Naive thymus-derived CD4-positive, alpha-beta T cell (primary cell): ENCODE measurements at regions not wholly inside any gene's neighbourhood (a gene's known extent, or its start where the extent isn't known, plus 50 kb on each side); places are given as distances from the start of the nearest gene placed in this dataset.
"Not testable (repeated sequence)": the region's sequence is repeated elsewhere in the genome, so short reads cannot be mapped to it uniquely, and the experiment has no call there.

Experiments
- ATAC-seq: fragments of 150-1000 bp; cut with Tn5 transposase; 2 replicates; pipeline ENCODE4 v1.10.0; 2021; ENCODE audit warnings: mild to moderate bottlenecking, moderate library complexity
- CTCF ChIA-PET: fragments of 350-600 bp; sonication (Branson Sonifier 250); formaldehyde crosslinking; loops from one replicate; lab custom pipeline; 2021; ENCODE audit warnings: antibody characterized with exemption; lab: Charles Lee
- POLR2A ChIA-PET: fragments of 350-600 bp; sonication (Branson Sonifier 250); formaldehyde crosslinking; loops from one replicate; lab custom pipeline; 2021; ENCODE audit warnings: antibody characterized with exemption, inconsistent platforms; lab: Charles Lee
- DNase-seq, 9 donors: peaks; one replicate each; pipeline versions ENCODE4 v3.0.0 to v3.0.0-alpha.2; 2020 to 2022; ENCODE audit warnings: mixed read lengths in 1 of 9
- H3K27ac ChIP-seq: one replicate; pipeline ENCODE4 v1.7.0; 2013; ENCODE audit warnings: mild to moderate bottlenecking, low read depth, low read length, moderate library complexity
- H3K27me3 ChIP-seq, 2 donors: one replicate each; pipeline ENCODE4 v1.7.0; 2013; ENCODE audit warnings: low read length in 2 of 2, mild to moderate bottlenecking in 2 of 2, moderate library complexity in 2 of 2; ENCODE audit not compliant: control insufficient read depth in 2 of 2, insufficient read depth in 2 of 2
- H3K36me3 ChIP-seq, 3 experiments: 1 replicate in 2 of 3; 2 replicates in 1 of 3; pipeline ENCODE4 v1.7.0; 2013; ENCODE audit warnings: low read length in 3 of 3, mild to moderate bottlenecking in 3 of 3, moderate library complexity in 1 of 3; ENCODE audit not compliant: insufficient read depth in 3 of 3, control insufficient read depth in 2 of 3
- H3K4me1 ChIP-seq, 2 donors: one replicate each; pipeline ENCODE4 v1.7.0; 2013; ENCODE audit warnings: low read length in 2 of 2, mild to moderate bottlenecking in 2 of 2, moderate library complexity in 1 of 2; ENCODE audit not compliant: control insufficient read depth in 2 of 2, insufficient read depth in 2 of 2
- H3K4me3 ChIP-seq: 2 replicates; pipeline ENCODE4 v1.7.0; 2013; ENCODE audit warnings: mild to moderate bottlenecking, low read length
- H3K9me3 ChIP-seq, 3 experiments: 1 replicate in 2 of 3; 2 replicates in 1 of 3; pipeline ENCODE4 v1.7.0; 2013; ENCODE audit warnings: low read length in 3 of 3; ENCODE audit not compliant: control insufficient read depth in 2 of 3
- H3K27ac Mint-ChIP-seq, 9 donors: one replicate each; pipeline ENCODE4 v1.8.0; 2020 to 2022; ENCODE audit warnings: mixed read lengths in 9 of 9, mild to moderate bottlenecking in 8 of 9, moderate library complexity in 5 of 9, inconsistent platforms in 2 of 9
- H3K27me3 Mint-ChIP-seq, 5 donors: one replicate each; pipeline ENCODE4 v1.8.0; 2021 to 2022; ENCODE audit warnings: mixed read lengths in 5 of 5, mild to moderate bottlenecking in 1 of 5
- H3K36me3 Mint-ChIP-seq, 5 donors: one replicate each; pipeline ENCODE4 v1.8.0; 2020 to 2022; ENCODE audit warnings: mixed read lengths in 5 of 5, mild to moderate bottlenecking in 3 of 5, inconsistent platforms in 1 of 5
- H3K4me1 Mint-ChIP-seq, 7 donors: one replicate each; pipeline ENCODE4 v1.8.0; 2020 to 2022; ENCODE audit warnings: mixed read lengths in 7 of 7, mild to moderate bottlenecking in 3 of 7, inconsistent platforms in 1 of 7
- H3K4me3 Mint-ChIP-seq, 10 donors: one replicate each; pipeline ENCODE4 v1.8.0; 2020 to 2022; ENCODE audit warnings: mild to moderate bottlenecking in 10 of 10, mixed read lengths in 10 of 10, moderate library complexity in 6 of 10, inconsistent platforms in 2 of 10
- H3K9me3 Mint-ChIP-seq, 11 donors: one replicate each; pipeline ENCODE4 v1.8.0; 2020 to 2022; ENCODE audit warnings: mixed read lengths in 11 of 11, mild to moderate bottlenecking in 4 of 11, inconsistent platforms in 1 of 11, moderate library complexity in 1 of 11
- intact Hi-C, 2 donors: fragments of 100-400 bp; cut with micrococcal nuclease; formaldehyde crosslinking; loops; one replicate each; pipeline ENCODE4 v1.15.1; 2023

DNA sequence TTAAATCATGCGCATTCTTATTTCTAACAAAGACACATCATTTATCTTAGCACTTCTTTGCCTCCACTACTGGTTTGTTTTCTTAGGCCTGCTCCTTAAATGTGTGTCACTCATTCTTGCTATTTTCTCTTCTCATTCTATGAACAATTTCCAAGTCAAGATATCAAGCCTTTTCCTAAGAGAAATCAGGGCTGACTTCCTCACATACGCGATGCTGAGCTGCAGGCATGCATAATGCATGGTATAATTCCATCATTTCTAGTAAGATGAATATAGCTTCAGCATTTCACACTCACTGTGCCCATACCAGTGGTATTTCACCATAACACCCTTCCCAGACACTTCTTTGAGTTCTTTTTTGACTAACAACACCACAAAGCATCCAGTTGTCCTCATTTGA, 838.9 kb upstream of the DDX18 start:
- no peaks in the 10 kb centered on the region for H3K36me3 Mint-ChIP-seq
- intact Hi-C loops, result no loop called here
- ChIA-PET POLR2A (no interaction called here), CTCF (no interaction called here)
- peaks cover 1 to 28% (median 17%) of the 10 kb centered on the region in 11 donors for H3K9me3 Mint-ChIP-seq
- no peaks in the 10 kb centered on the region for H3K4me1 Mint-ChIP-seq
- no peak for ATAC-seq
- no peak for DNase-seq
- H3K36me3 ChIP-seq, result no peaks in the 10 kb centered on the region
- H3K4me1 ChIP-seq, result no peaks in the 10 kb centered on the region
- H3K27me3 ChIP-seq, result no peaks in the 10 kb centered on the region
- H3K4me3 Mint-ChIP-seq, result no peak overlapping the region
- H3K27me3 Mint-ChIP-seq, result no peaks in the 10 kb centered on the region
- H3K9me3 ChIP-seq, result no peaks in the 10 kb centered on the region
- H3K27ac ChIP-seq, result no peak overlapping the region
- no peak overlapping the region for H3K4me3 ChIP-seq
- no peak overlapping the region for H3K27ac Mint-ChIP-seq

DNA sequence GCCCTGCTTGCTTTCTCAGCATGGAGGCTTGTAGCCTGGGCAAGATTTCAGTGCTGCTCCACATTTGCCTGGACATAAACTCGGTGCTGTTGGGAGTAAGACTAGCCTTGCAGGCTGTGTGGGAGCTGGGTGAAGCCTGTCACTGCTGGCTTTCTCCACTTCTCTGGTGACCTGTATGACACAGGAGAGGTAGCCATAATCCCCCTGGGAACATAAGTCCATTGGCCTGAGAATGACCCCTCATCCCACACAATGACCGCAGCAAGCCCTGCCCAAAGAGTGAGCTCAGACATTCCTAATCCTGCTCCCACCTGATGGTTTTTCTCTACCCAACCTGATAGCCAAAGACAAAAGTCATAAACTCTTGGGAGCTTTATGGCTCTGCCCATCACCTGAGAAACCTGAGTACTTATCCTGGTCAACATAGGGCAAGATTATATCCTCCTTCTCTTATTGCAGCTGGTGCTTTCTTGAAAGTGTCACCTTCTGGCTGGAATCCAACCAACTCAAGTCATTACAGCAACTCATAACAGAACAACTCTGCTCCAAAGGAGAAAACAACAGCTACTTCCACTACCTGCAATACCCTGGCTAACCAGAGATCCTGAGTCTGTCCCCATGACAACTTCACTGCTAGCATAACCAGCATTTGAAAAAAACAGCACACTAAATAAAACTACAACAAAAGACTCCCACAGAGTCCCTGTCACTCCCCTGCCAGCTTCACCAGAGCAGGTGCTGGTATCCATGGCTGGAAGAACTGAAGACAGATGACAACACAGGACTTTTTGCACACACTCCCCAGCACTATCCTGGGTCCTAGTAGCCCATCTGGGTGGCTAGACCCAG, 834.4 kb upstream of the DDX18 start:
- ATAC-seq (no peak), DNase-seq (no peak)
- peaks cover 0 to 5% (median 0%) of the 10 kb centered on the region in 3 experiments for H3K9me3 ChIP-seq
- Mint-ChIP-seq H3K36me3 (no peaks in the 10 kb centered on the region), H3K9me3 (peaks cover 6 to 42% (median 25%) of the 10 kb centered on the region in 11 donors), H3K4me1 (no peaks in the 10 kb centered on the region), H3K27me3 (no peaks in the 10 kb centered on the region), H3K4me3 (no peak overlapping the region), H3K27ac (no peak overlapping the region)
- no peaks in the 10 kb centered on the region for H3K36me3 ChIP-seq
- POLR2A ChIA-PET, result no interaction called here
- no peak overlapping the region for H3K27ac ChIP-seq
- H3K27me3 ChIP-seq, result no peaks in the 10 kb centered on the region
- H3K4me3 ChIP-seq, result no peak overlapping the region
- intact Hi-C loops, result no loop called here
- no peaks in the 10 kb centered on the region for H3K4me1 ChIP-seq
- CTCF ChIA-PET, result no interaction called here

DNA sequence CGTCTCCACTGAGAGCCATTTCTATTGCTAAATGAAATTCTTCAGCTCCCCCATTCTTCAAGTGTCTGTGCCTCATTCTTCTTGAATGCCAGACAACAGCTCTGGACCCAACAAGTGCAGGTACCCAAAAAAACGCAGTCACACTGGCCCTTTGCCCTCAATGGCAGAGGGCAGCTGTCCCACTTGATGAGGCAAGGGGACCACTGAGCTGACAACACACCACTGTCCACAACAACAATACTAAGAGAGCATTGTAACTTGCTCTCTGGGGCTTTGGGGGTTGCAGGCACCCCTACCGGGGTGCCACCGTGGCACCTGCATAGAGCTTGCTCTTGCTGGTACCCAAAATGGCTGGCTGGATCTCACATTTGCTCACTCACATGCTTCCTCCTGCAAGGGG, 827.0 kb upstream of the DDX18 start:
- CTCF ChIA-PET, result no interaction called here
- intact Hi-C loops, result no loop called here
- POLR2A ChIA-PET, result no interaction called here
- no peaks in the 10 kb centered on the region for H3K36me3 ChIP-seq
- H3K4me3 ChIP-seq, result no peak overlapping the region
- H3K27ac ChIP-seq, result no peak overlapping the region
- H3K27me3 Mint-ChIP-seq, result no peaks in the 10 kb centered on the region
- H3K4me3 Mint-ChIP-seq, result no peak overlapping the region
- no peaks in the 10 kb centered on the region for H3K27me3 ChIP-seq
- no peaks in the 10 kb centered on the region for H3K9me3 ChIP-seq
- DNase-seq (no peak), ATAC-seq (no peak)
- H3K36me3 Mint-ChIP-seq, result peaks cover 0 to 3% (median 0%) of the 10 kb centered on the region in 5 donors
- peaks cover 3 to 39% (median 18%) of the 10 kb centered on the region in 11 donors for H3K9me3 Mint-ChIP-seq
- H3K27ac Mint-ChIP-seq, result no peak overlapping the region
- no peaks in the 10 kb centered on the region for H3K4me1 Mint-ChIP-seq
- no peaks in the 10 kb centered on the region for H3K4me1 ChIP-seq

DNA sequence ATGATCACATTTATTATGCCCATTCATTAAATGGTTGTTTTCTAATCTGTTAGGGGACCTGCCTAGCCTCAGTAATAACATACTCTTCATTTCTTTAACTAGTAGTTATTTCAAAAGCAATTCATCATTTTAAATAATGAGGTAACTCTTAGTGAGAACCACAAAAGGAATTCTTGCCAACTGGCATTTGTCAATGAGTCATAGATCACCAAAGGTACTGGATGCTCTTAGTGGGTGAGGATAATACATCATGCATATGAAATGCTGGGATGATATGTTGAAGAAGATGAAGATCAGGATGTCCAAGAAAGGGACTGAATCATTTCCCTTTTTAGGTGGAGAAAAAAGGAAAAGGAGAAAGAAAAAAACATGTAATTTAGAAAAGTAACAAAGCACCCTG, 826.2 kb upstream of the DDX18 start:
- Histone ChIP-seq H3K27me3 (no peaks in the 10 kb centered on the region), H3K9me3 (no peaks in the 10 kb centered on the region), H3K4me3 (no peak overlapping the region), H3K27ac (no peak overlapping the region), H3K4me1 (no peaks in the 10 kb centered on the region), H3K36me3 (no peaks in the 10 kb centered on the region)
- ChIA-PET POLR2A (no interaction called here), CTCF (no interaction called here)
- Mint-ChIP-seq H3K27me3 (no peaks in the 10 kb centered on the region), H3K9me3 (peaks cover 5 to 33% (median 18%) of the 10 kb centered on the region in 11 donors), H3K27ac (no peak overlapping the region), H3K4me1 (no peaks in the 10 kb centered on the region), H3K4me3 (no peak overlapping the region), H3K36me3 (peaks cover 0 to 3% (median 0%) of the 10 kb centered on the region in 5 donors)
- ATAC-seq (no peak), DNase-seq (no peak)
- intact Hi-C loops, result no loop called here

DNA sequence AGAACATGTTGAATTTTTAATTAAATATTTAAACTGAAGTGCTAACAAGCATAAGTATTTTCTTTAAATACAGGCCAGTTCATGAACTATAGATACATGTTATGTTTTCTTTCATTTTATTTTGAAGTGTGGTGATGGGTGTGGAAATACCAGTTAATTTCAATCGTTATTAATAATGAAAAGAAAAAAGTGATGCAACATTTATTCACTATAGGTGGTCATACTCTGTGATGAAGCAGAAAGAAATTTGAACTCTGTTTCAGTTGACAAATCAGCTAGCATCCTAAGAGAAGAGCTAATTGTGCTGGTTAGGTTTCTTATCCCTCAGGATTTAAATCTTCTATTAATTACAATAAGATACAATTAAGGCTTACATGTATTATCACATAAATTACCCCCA, 795.1 kb upstream of the DDX18 start:
- Histone ChIP-seq H3K27me3 (no peaks in the 10 kb centered on the region), H3K9me3 (no peaks in the 10 kb centered on the region), H3K4me1 (no peaks in the 10 kb centered on the region), H3K27ac (no peak overlapping the region), H3K36me3 (no peaks in the 10 kb centered on the region), H3K4me3 (no peak overlapping the region)
- DNase-seq, result no peak
- Mint-ChIP-seq H3K9me3 (peaks cover 0 to 6% (median 2%) of the 10 kb centered on the region in 11 donors), H3K27ac (no peak overlapping the region), H3K27me3 (no peaks in the 10 kb centered on the region), H3K36me3 (no peaks in the 10 kb centered on the region), H3K4me1 (no peaks in the 10 kb centered on the region), H3K4me3 (no peak overlapping the region)
- ATAC-seq, result no peak
- POLR2A ChIA-PET, result no interaction called here
- CTCF ChIA-PET, result no interaction called here
- intact Hi-C loops, result no loop called here

DNA sequence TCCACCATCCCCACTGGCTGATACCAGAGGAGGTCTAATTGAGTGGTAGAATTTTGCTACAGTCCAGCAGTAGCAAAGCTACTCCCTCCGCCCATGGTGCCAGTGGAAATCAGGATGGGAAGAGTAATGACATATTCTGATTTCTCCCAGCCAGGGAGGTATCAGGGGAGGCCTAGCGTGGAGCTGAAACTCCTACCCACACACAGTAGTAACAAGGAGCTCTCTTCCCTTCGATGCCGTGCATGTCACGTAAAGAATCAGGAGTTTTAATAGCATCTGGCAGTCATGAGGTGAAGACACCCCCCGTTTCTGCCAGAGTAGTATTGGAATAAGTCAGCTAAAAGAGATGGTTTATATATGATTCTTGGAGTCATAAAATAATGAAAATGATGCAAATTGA, 786.8 kb upstream of the DDX18 start:
- Histone ChIP-seq H3K27ac (no peak overlapping the region), H3K9me3 (peaks cover 0 to 3% (median 0%) of the 10 kb centered on the region in 3 experiments), H3K27me3 (no peaks in the 10 kb centered on the region), H3K36me3 (no peaks in the 10 kb centered on the region), H3K4me1 (no peaks in the 10 kb centered on the region), H3K4me3 (no peak overlapping the region)
- Mint-ChIP-seq H3K4me1 (no peaks in the 10 kb centered on the region), H3K4me3 (no peak overlapping the region), H3K27ac (no peak overlapping the region), H3K36me3 (no peaks in the 10 kb centered on the region), H3K27me3 (no peaks in the 10 kb centered on the region), H3K9me3 (peaks cover 0 to 25% (median 11%) of the 10 kb centered on the region in 11 donors)
- intact Hi-C loops, result no loop called here
- POLR2A ChIA-PET, result interaction anchor here (0.6 kb wide), 1 partner anchor 14 kb away, joined by 3 read pairs; no protein-coding TSS in a partner anchor
- CTCF ChIA-PET, result no interaction called here
- DNase-seq, result no peak
- no peak for ATAC-seq

DNA sequence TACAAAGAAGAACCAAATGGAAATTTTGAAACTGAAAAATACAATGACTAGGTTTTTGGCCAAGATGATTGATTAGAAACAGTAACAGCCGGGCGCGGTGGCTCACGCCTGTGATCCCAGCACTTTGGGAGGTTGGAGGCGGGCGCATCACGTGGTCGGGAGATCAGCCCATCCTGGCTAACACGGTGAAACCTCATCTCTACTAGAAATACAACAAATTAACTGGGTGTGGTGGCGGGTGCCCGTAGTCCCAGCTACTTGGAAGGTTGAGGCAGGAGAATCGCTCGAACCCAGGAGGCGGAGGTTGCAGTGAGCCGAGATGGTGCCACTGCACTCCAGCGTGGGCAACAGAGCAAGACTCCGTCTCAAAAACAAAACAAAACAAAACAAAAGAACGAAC, 785.8 kb upstream of the DDX18 start:
- H3K4me1 Mint-ChIP-seq, CTCF ChIA-PET, H3K36me3 Mint-ChIP-seq, DNase-seq, H3K27ac ChIP-seq, H3K27me3 ChIP-seq, intact Hi-C loops, H3K27me3 Mint-ChIP-seq, H3K27ac Mint-ChIP-seq, H3K4me3 Mint-ChIP-seq, POLR2A ChIA-PET, H3K4me1 ChIP-seq, H3K9me3 ChIP-seq, H3K4me3 ChIP-seq, H3K36me3 ChIP-seq, ATAC-seq: not testable (repeated sequence)
- H3K9me3 Mint-ChIP-seq, result peaks cover 0 to 30% (median 11%) of the 10 kb centered on the region in 11 donors
